Hepatocyte (in vitro differentiated cells): ENCODE measurements at regions not wholly inside any gene's neighbourhood (a gene's known extent, or its start where the extent isn't known, plus 50 kb on each side); places are given as distances from the start of the nearest gene placed in this dataset.

Source experiments
- EZH2 ChIP-seq: fragments of 200-600 bp; sonication (generic); IDR thresholded peaks from 2 replicates; pipeline ENCODE4 v1.6.1; 2016; ENCODE audit warnings: antibody characterized with exemption, mild to moderate bottlenecking, borderline replicate concordance
- TF ChIP-seq, protein P1 (sequence below): fragments of 200-600 bp; sonication (generic); IDR thresholded peaks from 2 replicates; pipeline ENCODE4 v1.5.1; 2016; ENCODE audit warnings: antibody characterized with exemption, mild to moderate bottlenecking; ENCODE audit not compliant: poor library complexity

GRCh38 chr2:22002066-22002465, 878.3 kb downstream of the TDRD15 start:
- TF ChIP-seq, protein P1, sequence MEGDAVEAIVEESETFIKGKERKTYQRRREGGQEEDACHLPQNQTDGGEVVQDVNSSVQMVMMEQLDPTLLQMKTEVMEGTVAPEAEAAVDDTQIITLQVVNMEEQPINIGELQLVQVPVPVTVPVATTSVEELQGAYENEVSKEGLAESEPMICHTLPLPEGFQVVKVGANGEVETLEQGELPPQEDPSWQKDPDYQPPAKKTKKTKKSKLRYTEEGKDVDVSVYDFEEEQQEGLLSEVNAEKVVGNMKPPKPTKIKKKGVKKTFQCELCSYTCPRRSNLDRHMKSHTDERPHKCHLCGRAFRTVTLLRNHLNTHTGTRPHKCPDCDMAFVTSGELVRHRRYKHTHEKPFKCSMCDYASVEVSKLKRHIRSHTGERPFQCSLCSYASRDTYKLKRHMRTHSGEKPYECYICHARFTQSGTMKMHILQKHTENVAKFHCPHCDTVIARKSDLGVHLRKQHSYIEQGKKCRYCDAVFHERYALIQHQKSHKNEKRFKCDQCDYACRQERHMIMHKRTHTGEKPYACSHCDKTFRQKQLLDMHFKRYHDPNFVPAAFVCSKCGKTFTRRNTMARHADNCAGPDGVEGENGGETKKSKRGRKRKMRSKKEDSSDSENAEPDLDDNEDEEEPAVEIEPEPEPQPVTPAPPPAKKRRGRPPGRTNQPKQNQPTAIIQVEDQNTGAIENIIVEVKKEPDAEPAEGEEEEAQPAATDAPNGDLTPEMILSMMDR, result no peak
- TF ChIP-seq EZH2, result no peak
